IMR-90 (cell line): ENCODE measurements at regions not wholly inside any gene's neighbourhood (a gene's known extent, or its start where the extent isn't known, plus 50 kb on each side); places are given as distances from the start of the nearest gene placed in this dataset.
"Not testable (repeated sequence)": the region's sequence is repeated elsewhere in the genome, so short reads cannot be mapped to it uniquely, and the experiment has no call there.

ENCODE experiments used
- ATAC-seq: fragments of 200-7000 bp; cut with Tn5 transposase; 2 replicates; pipeline ENCODE4 v1.9.1; 2020; ENCODE audit warnings: low read depth, mild to moderate bottlenecking, moderate library complexity
- BruUV-seq: library from RNA; stranded (reverse); fragments of 400-500 nt; replicated peaks from 2 replicates; lab custom pipeline; 2021; lab: Mats Ljungman, UMichigan
- CTCF ChIA-PET: fragments of 300-600 bp; formaldehyde crosslinking; extraction: SDS; loops from one replicate; lab custom pipeline; 2021; ENCODE audit warnings: antibody characterized with exemption; lab: Yijun Ruan, JAX
- POLR2A ChIA-PET: fragments of 300-600 bp; sonication (Branson Sonifier 250); formaldehyde crosslinking; loops from one replicate; lab custom pipeline; 2022; ENCODE audit warnings: antibody characterized with exemption; ENCODE audit not compliant: unreplicated experiment; lab: Charles Lee
- DNase-seq: peaks from one replicate; pipeline ENCODE4 v3.0.0; 2013
- H2AFZ ChIP-seq: replicated peaks from 2 replicates; pipeline ENCODE3; 2013; ENCODE audit warnings: low read length, mild to moderate bottlenecking; ENCODE audit not compliant: poor library complexity
- H2AK5ac ChIP-seq: 2 replicates; pipeline ENCODE4 v1.6.1; 2013; ENCODE audit warnings: low read depth, low read length, inconsistent platforms
- H2AK9ac ChIP-seq: replicated peaks from 2 replicates; pipeline ENCODE3; 2013; ENCODE audit warnings: mild to moderate bottlenecking, low read depth, low read length, moderate library complexity; ENCODE audit not compliant: poor library complexity
- H2BK120ac ChIP-seq: 2 replicates; pipeline ENCODE4 v1.6.1; 2013; ENCODE audit warnings: low read depth, low read length, inconsistent platforms
- H2BK15ac ChIP-seq: 3 replicates; pipeline ENCODE4 v1.6.1; 2013; ENCODE audit warnings: low read depth, low read length, inconsistent platforms
- H2BK20ac ChIP-seq: 2 replicates; pipeline ENCODE4 v1.6.1; 2013; ENCODE audit warnings: low read depth, mild to moderate bottlenecking, inconsistent platforms, low read length, moderate library complexity
- H2BK5ac ChIP-seq: 2 replicates; pipeline ENCODE4 v1.6.1; 2013; ENCODE audit warnings: mild to moderate bottlenecking, low read depth, low read length, inconsistent platforms; ENCODE audit not compliant: poor library complexity, severe bottlenecking
- H3K14ac ChIP-seq: replicated peaks from 2 replicates; pipeline ENCODE4 v1.6.1; 2013; ENCODE audit warnings: low read depth, low read length, inconsistent platforms
- H3K18ac ChIP-seq: 2 replicates; pipeline ENCODE4 v1.6.1; 2013; ENCODE audit warnings: low read depth, low read length, control low read depth
- H3K23ac ChIP-seq: 2 replicates; pipeline ENCODE4 v1.6.1; 2013; ENCODE audit warnings: low read depth, low read length, inconsistent platforms
- H3K27ac ChIP-seq: 2 replicates; pipeline ENCODE4 v1.5.1; 2013; ENCODE audit warnings: mild to moderate bottlenecking, control low read depth, low read length; ENCODE audit not compliant: insufficient read depth
- H3K27me3 ChIP-seq: 2 replicates; pipeline ENCODE4 v1.6.1; 2013; ENCODE audit warnings: low read length; ENCODE audit not compliant: control insufficient read depth, insufficient read depth
- H3K36me3 ChIP-seq: 2 replicates; pipeline ENCODE4 v1.6.1; 2013; ENCODE audit warnings: low read length, mixed read lengths; ENCODE audit not compliant: control insufficient read depth, insufficient read depth
- H3K4ac ChIP-seq: 2 replicates; pipeline ENCODE4 v1.6.1; 2013; ENCODE audit warnings: low read depth, low read length, inconsistent platforms
- H3K4me1 ChIP-seq: 2 replicates; pipeline ENCODE4 v1.6.1; 2013; ENCODE audit warnings: low read length, mixed read lengths; ENCODE audit not compliant: control insufficient read depth, insufficient read depth
- H3K4me2 ChIP-seq: 2 replicates; pipeline ENCODE4 v1.6.1; 2013; ENCODE audit warnings: low read depth, mild to moderate bottlenecking, control low read depth, low read length, moderate library complexity
- H3K4me3 ChIP-seq: 2 replicates; pipeline ENCODE4 v1.5.1; 2013; ENCODE audit warnings: low read depth, mild to moderate bottlenecking, control low read depth, low read length, moderate library complexity; ENCODE audit not compliant: insufficient read depth
- H3K56ac ChIP-seq: 2 replicates; pipeline ENCODE4 v1.6.1; 2013; ENCODE audit warnings: low read length, inconsistent platforms; ENCODE audit not compliant: insufficient read depth; ENCODE audit errors: extremely low read depth
- H3K79me1 ChIP-seq, 2 experiments: 2 replicates each; pipeline ENCODE4 v1.6.1; 2013; ENCODE audit warnings: low read length in 2 of 2, inconsistent platforms in 1 of 2, low read depth in 1 of 2
- H3K9ac ChIP-seq: 2 replicates; pipeline ENCODE4 v1.6.1; 2013; ENCODE audit warnings: low read depth, low read length, control low read depth
- H3K9me1 ChIP-seq: 2 replicates; pipeline ENCODE4 v1.6.1; 2013; ENCODE audit warnings: low read length, inconsistent platforms; ENCODE audit not compliant: insufficient read depth
- H3K9me3 ChIP-seq: 2 replicates; pipeline ENCODE4 v1.6.1; 2013; ENCODE audit warnings: low read length; ENCODE audit not compliant: control insufficient read depth, insufficient read depth
- H4K20me1 ChIP-seq: 2 replicates; pipeline ENCODE4 v1.6.1; 2013; ENCODE audit warnings: low read length, inconsistent platforms; ENCODE audit not compliant: insufficient read depth
- H4K5ac ChIP-seq: 2 replicates; pipeline ENCODE4 v1.6.1; 2013; ENCODE audit warnings: mild to moderate bottlenecking, low read depth, low read length, control low read depth
- H4K8ac ChIP-seq, 2 experiments: 2 replicates each; pipeline ENCODE4 v1.6.1; 2013; ENCODE audit warnings: low read depth in 2 of 2, low read length in 2 of 2, control low read depth in 1 of 2, inconsistent platforms in 1 of 2
- H4K91ac ChIP-seq: 2 replicates; pipeline ENCODE4 v1.6.1; 2013; ENCODE audit warnings: low read depth, low read length, inconsistent platforms; ENCODE audit not compliant: insufficient read depth
- WGBS, 2 experiments: methylation state at CpG; one replicate each; pipeline versions ENCODE4 v1.1.5 to v1.1.7; 2013; ENCODE audit warnings: missing lambda C conversion rate in 2 of 2; ENCODE audit not compliant: insufficient read length in 1 of 2; ENCODE audit errors: extremely low coverage in 2 of 2; 5-methylcytosine and 5-hydroxymethylcytosine counted together
- dilution Hi-C: fragments of 300-500 bp; cut with HindIII; formaldehyde crosslinking; loops from one replicate; pipeline ENCODE4 v1.14.3; 2018; ENCODE audit warnings: low sequenced_read_pairs; ENCODE audit not compliant: unreplicated experiment
- in situ Hi-C: fragments of 300-500 bp; cut with MboI; formaldehyde crosslinking; loops from 3 replicates; pipeline ENCODE4 v1.14.3; 2019; ENCODE audit warnings: low sequenced_read_pairs, inconsistent platforms, mixed read lengths
- intact Hi-C: fragments of 100-400 bp; cut with micrococcal nuclease; formaldehyde crosslinking; loops from 2 replicates; pipeline ENCODE4 v1.10.0; 2022

- H2BK20ac ChIP-seq, H3K9ac ChIP-seq, H4K8ac ChIP-seq, CTCF ChIA-PET, H3K36me3 ChIP-seq, ATAC-seq, H3K9me3 ChIP-seq, H3K18ac ChIP-seq, H2BK120ac ChIP-seq, H3K27ac ChIP-seq, in situ Hi-C loops, H3K56ac ChIP-seq, intact Hi-C loops, H3K79me1 ChIP-seq, H3K14ac ChIP-seq, H4K5ac ChIP-seq, H3K4me1 ChIP-seq, H2BK15ac ChIP-seq, H3K9me1 ChIP-seq, DNase-seq, H3K23ac ChIP-seq, H3K4me2 ChIP-seq, H2AK9ac ChIP-seq, H2BK5ac ChIP-seq, POLR2A ChIA-PET, H3K4ac ChIP-seq, H4K20me1 ChIP-seq, H2AK5ac ChIP-seq, H3K27me3 ChIP-seq, BruUV-seq, H3K4me3 ChIP-seq, dilution Hi-C loops, H2AFZ ChIP-seq, H4K91ac ChIP-seq: not testable (repeated sequence)
- WGBS, 2 experiments = no CpG with 5 or more reads among the region's 1 CpG
Measured at GRCh38 chr1:193877920-193878319, 691.5 kb upstream of the B3GALT2 start.
